Testis (tissue), 2 donors: ENCODE measurements at regions not wholly inside any gene's neighbourhood (a gene's known extent, or its start where the extent isn't known, plus 50 kb on each side); places are given as distances from the start of the nearest gene placed in this dataset.

Experiments
- DNase-seq: peaks from one replicate; pipeline ENCODE4 v3.0.0-alpha.2; 2019
- H3K27ac ChIP-seq, 2 donors: fragments of 200-600 bp; sonication (generic); one replicate each; pipeline ENCODE4 v1.5.1; 2019
- H3K27me3 ChIP-seq: fragments of 200-600 bp; sonication (generic); one replicate; pipeline ENCODE4 v1.5.1; 2019
- H3K36me3 ChIP-seq: fragments of 200-600 bp; sonication (generic); one replicate; pipeline ENCODE4 v1.5.1; 2017; ENCODE audit warnings: low read depth; ENCODE audit errors: missing control alignments
- H3K4me1 ChIP-seq: fragments of 200-600 bp; sonication (generic); one replicate; pipeline ENCODE4 v1.5.1; 2019
- H3K4me3 ChIP-seq, 2 donors: fragments of 200-600 bp; sonication (generic); one replicate each; pipeline ENCODE4 v1.5.1; 2017 to 2019
- H3K9me3 ChIP-seq: fragments of 200-600 bp; sonication (generic); one replicate; pipeline ENCODE4 v1.5.1; 2017
- CTCF ChIP-seq, 3 experiments: fragments of 450-650 bp in 2 of 3; fragments of 200-600 bp in 1 of 3; sonication (generic) in 1 of 3; IDR thresholded peaks; one replicate each; pipeline ENCODE4 v1.5.1; 2016 to 2019; ENCODE audit warnings: antibody characterized with exemption in 3 of 3, mild to moderate bottlenecking in 2 of 3, moderate library complexity in 1 of 3
- POLR2A ChIP-seq: fragments of 450-650 bp; IDR thresholded peaks from one replicate; pipeline ENCODE4 v1.6.1; 2017; ENCODE audit warnings: antibody characterized with exemption, mild to moderate bottlenecking, moderate library complexity
- WGBS, 2 donors: methylation state at CpG; one replicate each; pipeline ENCODE4 v1.1.5; 2018; 5-methylcytosine and 5-hydroxymethylcytosine counted together
- intact Hi-C: fragments of 100-400 bp; cut with DNase I; formaldehyde crosslinking; loops from one replicate; pipeline ENCODE4 v1.15.1; 2023; ENCODE audit warnings: low total_unique reads

DNA sequence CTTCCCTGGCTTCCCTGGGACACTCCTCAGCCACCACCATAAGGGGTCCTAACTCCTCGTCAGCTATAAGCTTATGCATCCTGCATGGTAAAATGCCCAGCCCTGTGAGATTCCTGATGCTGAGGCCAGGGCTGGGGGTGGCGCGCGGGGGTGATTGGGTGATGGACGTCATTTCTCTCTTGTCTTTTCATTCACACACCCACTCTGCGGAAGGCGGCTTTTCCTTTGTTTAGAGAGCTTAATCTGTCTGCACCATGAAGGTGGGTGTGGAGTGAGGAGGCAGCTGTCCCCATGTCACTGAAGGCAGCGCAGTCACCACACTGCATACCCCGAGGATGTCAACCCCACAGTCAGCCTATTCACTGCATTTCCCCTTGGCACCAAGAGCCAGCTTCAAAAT, 110.0 kb upstream of the NSMCE3 start:
- intact Hi-C loops: no loop called here

GRCh38 chr15:29377161-29377560, 107.5 kb upstream of the NSMCE3 start:
- Histone ChIP-seq H3K4me1 (no peaks in the 10 kb centered on the region), H3K27ac (no peak overlapping the region), H3K9me3 (no peaks in the 10 kb centered on the region), H3K27me3 (no peaks in the 10 kb centered on the region), H3K36me3 (no peaks in the 10 kb centered on the region), H3K4me3 (no peak overlapping the region)
- intact Hi-C loops: no loop called here
- no peak for DNase-seq
- TF ChIP-seq CTCF (IDR thresholded peaks at IDR 0.05) (no peak), POLR2A (no peak)
- 84 to 86% methylated on average over 6 of the region's 6 CpGs for WGBS, 2 donors

More for the DNA sequence above, 110.0 kb upstream of the NSMCE3 start:
- TF ChIP-seq CTCF (IDR thresholded peaks at IDR 0.05) (no peak), POLR2A (no peak)
- H3K4me1 ChIP-seq: no peaks in the 10 kb centered on the region
- no peaks in the 10 kb centered on the region for H3K9me3 ChIP-seq
- WGBS, 2 donors: 76 to 85% methylated on average over 9 of the region's 9 CpGs
- no peaks in the 10 kb centered on the region for H3K27me3 ChIP-seq
- no peak for DNase-seq
- H3K36me3 ChIP-seq: no peaks in the 10 kb centered on the region
- no peak overlapping the region for H3K27ac ChIP-seq
- no peak overlapping the region for H3K4me3 ChIP-seq

DNA sequence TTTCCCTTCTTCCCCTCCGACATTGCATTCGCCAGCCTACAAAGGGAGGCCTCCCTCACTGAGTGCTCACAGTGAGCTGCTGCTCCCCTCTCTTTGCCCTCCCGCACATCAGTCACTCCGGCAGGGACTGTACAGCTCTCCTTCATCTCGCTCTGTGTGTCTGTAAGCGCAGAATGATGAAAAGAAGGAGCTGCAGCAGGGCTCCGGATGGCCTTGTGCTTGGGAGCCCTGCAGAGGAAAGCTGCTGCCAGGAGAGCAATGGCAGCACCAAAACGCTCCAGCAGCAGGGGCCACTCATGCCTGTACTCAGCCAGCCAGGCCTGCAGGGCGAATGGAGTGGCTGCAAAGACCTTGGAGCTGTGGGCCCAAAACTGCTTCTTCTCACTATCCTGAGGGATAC, 107.0 kb upstream of the NSMCE3 start:
- H3K9me3 ChIP-seq: no peaks in the 10 kb centered on the region
- no peaks in the 10 kb centered on the region for H3K27me3 ChIP-seq
- H3K27ac ChIP-seq: no peak overlapping the region
- intact Hi-C loops: no loop called here
- H3K36me3 ChIP-seq: no peaks in the 10 kb centered on the region
- no peak for TF ChIP-seq CTCF (IDR thresholded peaks at IDR 0.05)
- no peak for TF ChIP-seq POLR2A
- WGBS, 2 donors: 63 to 73% methylated on average over 7 to 9 of the region's 9 CpGs
- no peaks in the 10 kb centered on the region for H3K4me1 ChIP-seq
- H3K4me3 ChIP-seq: no peak overlapping the region
- no peak for DNase-seq

- DNase-seq: no peak
- no peak overlapping the region for H3K27ac ChIP-seq
- no peaks in the 10 kb centered on the region for H3K9me3 ChIP-seq
- no peak overlapping the region for H3K4me3 ChIP-seq
- H3K27me3 ChIP-seq: no peaks in the 10 kb centered on the region
- intact Hi-C loops: no loop called here
- H3K4me1 ChIP-seq: no peaks in the 10 kb centered on the region
- TF ChIP-seq POLR2A: no peak
- no peak for TF ChIP-seq CTCF (IDR thresholded peaks at IDR 0.05)
- WGBS, 2 donors: 95 to 97% methylated on average over 3 of the region's 3 CpGs
- H3K36me3 ChIP-seq: no peaks in the 10 kb centered on the region
Measured at GRCh38 chr15:29369261-29369660, 99.6 kb upstream of the NSMCE3 start.

- Histone ChIP-seq H3K9me3 (no peaks in the 10 kb centered on the region), H3K27me3 (no peaks in the 10 kb centered on the region), H3K27ac (no peak overlapping the region), H3K4me1 (no peaks in the 10 kb centered on the region), H3K4me3 (no peak overlapping the region), H3K36me3 (no peaks in the 10 kb centered on the region)
- peak; percentile 25 for DNase-seq
- whole genome bisulfite sequencing, 2 donors: 56 to 74% methylated on average over 8 of the region's 8 CpGs
- peak in 2 of 3 experiments; percentile 20 to 24 for TF ChIP-seq CTCF (IDR thresholded peaks at IDR 0.05)
- no peak for TF ChIP-seq POLR2A
- intact Hi-C loops: no loop called here
Measured at GRCh38 chr15:29364426-29365078, 94.9 kb upstream of the NSMCE3 start.
